ENCODE measurements at regions not wholly inside any gene's neighbourhood (a gene's known extent, or its start where the extent isn't known, plus 50 kb on each side); places are given as distances from the start of the nearest gene placed in this dataset.

DNA sequence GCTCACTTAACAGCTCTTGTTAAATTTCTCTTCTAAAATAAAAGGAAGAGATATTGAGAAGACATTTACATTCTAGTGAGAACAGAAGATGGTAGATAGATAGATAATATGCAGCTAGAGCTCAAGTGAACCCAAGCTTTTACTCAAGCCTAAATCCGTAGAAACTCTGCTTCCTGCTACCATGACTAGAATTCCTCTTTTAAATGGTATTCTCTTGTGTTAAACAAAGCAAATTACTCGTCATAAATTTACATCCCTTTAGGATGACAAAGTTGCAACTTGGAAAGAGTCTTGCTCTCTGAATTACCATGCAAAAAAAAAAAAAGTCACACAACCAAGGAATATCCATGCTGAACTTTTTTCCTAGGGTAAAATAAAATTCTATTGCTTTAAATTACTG is 160.7 kb upstream of the LRFN5 start:
- TF ChIP-seq, protein P1, sequence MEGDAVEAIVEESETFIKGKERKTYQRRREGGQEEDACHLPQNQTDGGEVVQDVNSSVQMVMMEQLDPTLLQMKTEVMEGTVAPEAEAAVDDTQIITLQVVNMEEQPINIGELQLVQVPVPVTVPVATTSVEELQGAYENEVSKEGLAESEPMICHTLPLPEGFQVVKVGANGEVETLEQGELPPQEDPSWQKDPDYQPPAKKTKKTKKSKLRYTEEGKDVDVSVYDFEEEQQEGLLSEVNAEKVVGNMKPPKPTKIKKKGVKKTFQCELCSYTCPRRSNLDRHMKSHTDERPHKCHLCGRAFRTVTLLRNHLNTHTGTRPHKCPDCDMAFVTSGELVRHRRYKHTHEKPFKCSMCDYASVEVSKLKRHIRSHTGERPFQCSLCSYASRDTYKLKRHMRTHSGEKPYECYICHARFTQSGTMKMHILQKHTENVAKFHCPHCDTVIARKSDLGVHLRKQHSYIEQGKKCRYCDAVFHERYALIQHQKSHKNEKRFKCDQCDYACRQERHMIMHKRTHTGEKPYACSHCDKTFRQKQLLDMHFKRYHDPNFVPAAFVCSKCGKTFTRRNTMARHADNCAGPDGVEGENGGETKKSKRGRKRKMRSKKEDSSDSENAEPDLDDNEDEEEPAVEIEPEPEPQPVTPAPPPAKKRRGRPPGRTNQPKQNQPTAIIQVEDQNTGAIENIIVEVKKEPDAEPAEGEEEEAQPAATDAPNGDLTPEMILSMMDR (IDR thresholded peaks at IDR 0.05) = no peak
- TF ChIP-seq, protein P2, sequence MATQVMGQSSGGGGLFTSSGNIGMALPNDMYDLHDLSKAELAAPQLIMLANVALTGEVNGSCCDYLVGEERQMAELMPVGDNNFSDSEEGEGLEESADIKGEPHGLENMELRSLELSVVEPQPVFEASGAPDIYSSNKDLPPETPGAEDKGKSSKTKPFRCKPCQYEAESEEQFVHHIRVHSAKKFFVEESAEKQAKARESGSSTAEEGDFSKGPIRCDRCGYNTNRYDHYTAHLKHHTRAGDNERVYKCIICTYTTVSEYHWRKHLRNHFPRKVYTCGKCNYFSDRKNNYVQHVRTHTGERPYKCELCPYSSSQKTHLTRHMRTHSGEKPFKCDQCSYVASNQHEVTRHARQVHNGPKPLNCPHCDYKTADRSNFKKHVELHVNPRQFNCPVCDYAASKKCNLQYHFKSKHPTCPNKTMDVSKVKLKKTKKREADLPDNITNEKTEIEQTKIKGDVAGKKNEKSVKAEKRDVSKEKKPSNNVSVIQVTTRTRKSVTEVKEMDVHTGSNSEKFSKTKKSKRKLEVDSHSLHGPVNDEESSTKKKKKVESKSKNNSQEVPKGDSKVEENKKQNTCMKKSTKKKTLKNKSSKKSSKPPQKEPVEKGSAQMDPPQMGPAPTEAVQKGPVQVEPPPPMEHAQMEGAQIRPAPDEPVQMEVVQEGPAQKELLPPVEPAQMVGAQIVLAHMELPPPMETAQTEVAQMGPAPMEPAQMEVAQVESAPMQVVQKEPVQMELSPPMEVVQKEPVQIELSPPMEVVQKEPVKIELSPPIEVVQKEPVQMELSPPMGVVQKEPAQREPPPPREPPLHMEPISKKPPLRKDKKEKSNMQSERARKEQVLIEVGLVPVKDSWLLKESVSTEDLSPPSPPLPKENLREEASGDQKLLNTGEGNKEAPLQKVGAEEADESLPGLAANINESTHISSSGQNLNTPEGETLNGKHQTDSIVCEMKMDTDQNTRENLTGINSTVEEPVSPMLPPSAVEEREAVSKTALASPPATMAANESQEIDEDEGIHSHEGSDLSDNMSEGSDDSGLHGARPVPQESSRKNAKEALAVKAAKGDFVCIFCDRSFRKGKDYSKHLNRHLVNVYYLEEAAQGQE (IDR thresholded peaks at IDR 0.05; ENCODE audit: insufficient read depth in 1 of 2, low read depth in 2 of 2, low read length in 1 of 2) = no peak
- no peak for TF ChIP-seq POLR2AphosphoS5 (IDR thresholded peaks at IDR 0.05; ENCODE audit: low read depth, low read length)

Measured in Panc1 (cell line).